NCI-H345 (cell line): ENCODE measurements at regions not wholly inside any gene's neighbourhood (a gene's known extent, or its start where the extent isn't known, plus 50 kb on each side); places are given as distances from the start of the nearest gene placed in this dataset.
"Not testable (repeated sequence)": the region's sequence is repeated elsewhere in the genome, so short reads cannot be mapped to it uniquely, and the experiment has no call there.

ENCODE experiments used
- DNase-seq: peaks from one replicate; lab custom pipeline; 2025; lab: John Stamatoyannopoulos, UW

GRCh38 chr21:15203740-15204139 is 138.9 kb upstream of the NRIP1 start:
- no peak for DNase-seq

GRCh38 chr21:15204140-15204969 is 139.6 kb upstream of the NRIP1 start:
- no peak for DNase-seq

- DNase-seq: no peak
These were observed 140.1 kb upstream of the NRIP1 start for GRCh38 chr21:15204970-15205286.

- DNase-seq: no peak
These were observed 141.7 kb upstream of the NRIP1 start for GRCh38 chr21:15206514-15206913.

- DNase-seq: no peak
These were observed 142.4 kb upstream of the NRIP1 start for GRCh38 chr21:15207231-15207630.

GRCh38 chr21:15207635-15208370 is 143.0 kb upstream of the NRIP1 start:
- DNase-seq: no peak

- DNase-seq: no peak
These were observed 144.0 kb upstream of the NRIP1 start for GRCh38 chr21:15208786-15209185.

GRCh38 chr21:15209224-15209623 is 144.4 kb upstream of the NRIP1 start:
- no peak for DNase-seq

GRCh38 chr21:15210235-15210678 is 145.5 kb upstream of the NRIP1 start:
- no peak for DNase-seq

GRCh38 chr21:15211491-15212133 is 146.8 kb upstream of the NRIP1 start:
- DNase-seq: no peak

GRCh38 chr21:15212206-15212605 is 147.4 kb upstream of the NRIP1 start:
- DNase-seq: no peak

GRCh38 chr21:15218476-15218875 is 153.7 kb upstream of the NRIP1 start:
- DNase-seq: not testable (repeated sequence)

GRCh38 chr21:15219039-15219438 is 154.2 kb upstream of the NRIP1 start:
- no peak for DNase-seq

- no peak for DNase-seq
These were observed 155.1 kb upstream of the NRIP1 start for GRCh38 chr21:15219894-15220293.

- no peak for DNase-seq
These were observed 157.1 kb upstream of the NRIP1 start for GRCh38 chr21:15221799-15222386.

- DNase-seq: no peak
These were observed 157.9 kb upstream of the NRIP1 start for GRCh38 chr21:15222707-15223106.

- no peak for DNase-seq
These were observed 159.7 kb upstream of the NRIP1 start for GRCh38 chr21:15224346-15225086.

GRCh38 chr21:15227919-15228318 is 163.1 kb upstream of the NRIP1 start:
- no peak for DNase-seq

GRCh38 chr21:15229390-15229789 is 164.6 kb upstream of the NRIP1 start:
- no peak for DNase-seq

- DNase-seq: no peak
These were observed 168.8 kb upstream of the NRIP1 start for GRCh38 chr21:15233611-15234010.

- DNase-seq: no peak
These were observed 171.3 kb upstream of the NRIP1 start for GRCh38 chr21:15236111-15236510.

GRCh38 chr21:15240848-15241247 is 176.0 kb upstream of the NRIP1 start:
- DNase-seq: no peak
